Activated CD8-positive, alpha-beta T cell treated with anti-CD3 and anti-CD28 coated beads for 36 hours (primary cell): ENCODE measurements at regions not wholly inside any gene's neighbourhood (a gene's known extent, or its start where the extent isn't known, plus 50 kb on each side); places are given as distances from the start of the nearest gene placed in this dataset.
A peak's percentile ranks its signal among the peaks of the same experiment; 100 is the strongest.

Experiments used
- ATAC-seq: fragments of 200-7000 bp; cut with Tn5 transposase; one replicate; pipeline ENCODE4 v1.10.0; 2021; ENCODE audit warnings: mild to moderate bottlenecking, moderate library complexity
- CTCF ChIA-PET: fragments of 350-600 bp; sonication (Branson Sonifier 250); formaldehyde crosslinking; loops from one replicate; lab custom pipeline; 2021; ENCODE audit warnings: antibody characterized with exemption; lab: Charles Lee
- POLR2A ChIA-PET: fragments of 350-600 bp; sonication (Branson Sonifier 250); formaldehyde crosslinking; loops from one replicate; lab custom pipeline; 2021; ENCODE audit warnings: antibody characterized with exemption; lab: Charles Lee
- DNase-seq: peaks from one replicate; pipeline ENCODE4 v3.0.0-alpha.2; 2020
- H3K27ac Mint-ChIP-seq: one replicate; pipeline ENCODE4 v1.8.0; 2021; ENCODE audit warnings: mild to moderate bottlenecking, mixed read lengths
- H3K27me3 Mint-ChIP-seq: one replicate; pipeline ENCODE4 v1.8.0; 2021; ENCODE audit warnings: mixed read lengths
- H3K36me3 Mint-ChIP-seq: one replicate; pipeline ENCODE4 v1.8.0; 2021; ENCODE audit warnings: low read depth, mixed read lengths
- H3K4me1 Mint-ChIP-seq: one replicate; pipeline ENCODE4 v1.8.0; 2021; ENCODE audit warnings: low read depth, mixed read lengths
- H3K4me3 Mint-ChIP-seq: one replicate; pipeline ENCODE4 v1.8.0; 2021; ENCODE audit warnings: mild to moderate bottlenecking, moderate library complexity, mixed read lengths
- H3K9me3 Mint-ChIP-seq: one replicate; pipeline ENCODE4 v1.8.0; 2021; ENCODE audit warnings: mixed read lengths
- CTCF ChIP-seq: fragments of 200-600 bp; IDR thresholded peaks from one replicate; pipeline ENCODE4 v1.8.0; 2022; ENCODE audit warnings: antibody characterized with exemption, mild to moderate bottlenecking
- intact Hi-C: fragments of 100-400 bp; cut with micrococcal nuclease; formaldehyde crosslinking; loops from one replicate; pipeline ENCODE4 v1.10.0; 2022

DNA sequence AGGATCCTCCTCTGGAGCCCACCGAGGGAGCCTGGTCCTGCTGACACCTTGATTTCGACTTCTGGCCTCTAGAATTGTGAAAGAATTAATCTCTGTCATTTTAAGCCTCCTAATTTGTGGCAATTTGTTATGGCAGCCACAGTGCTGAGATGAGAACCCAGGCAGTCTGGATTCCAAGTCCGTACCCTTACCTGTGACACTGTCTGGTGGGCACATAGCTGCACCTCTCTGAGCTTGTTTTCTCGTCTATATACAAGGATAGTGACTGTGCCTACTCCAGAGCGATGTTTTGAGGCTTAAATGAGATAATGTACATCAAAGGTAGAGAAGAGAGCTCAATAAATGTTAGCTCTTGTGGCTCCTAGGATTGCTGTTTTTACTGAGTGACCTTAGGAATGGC, 128.4 kb upstream of the MPHOSPH6 start:
- intact Hi-C loops = loop anchor here (10.0 kb wide), 1 partner anchor 56 kb away; no protein-coding TSS in a partner anchor
- no peak for TF ChIP-seq CTCF
- Mint-ChIP-seq H3K27me3 (peaks cover 6% of the 10 kb centered on the region), H3K36me3 (no peaks in the 10 kb centered on the region), H3K4me1 (no peaks in the 10 kb centered on the region), H3K27ac (no peak overlapping the region), H3K9me3 (no peaks in the 10 kb centered on the region), H3K4me3 (no peak overlapping the region)
- ATAC-seq = peak; percentile 49
- CTCF ChIA-PET = interaction anchor here (2.1 kb wide), 1 partner anchor 35 kb away, joined by 14 read pairs; no protein-coding TSS in a partner anchor
- POLR2A ChIA-PET = no interaction called here
- no peak for DNase-seq

DNA sequence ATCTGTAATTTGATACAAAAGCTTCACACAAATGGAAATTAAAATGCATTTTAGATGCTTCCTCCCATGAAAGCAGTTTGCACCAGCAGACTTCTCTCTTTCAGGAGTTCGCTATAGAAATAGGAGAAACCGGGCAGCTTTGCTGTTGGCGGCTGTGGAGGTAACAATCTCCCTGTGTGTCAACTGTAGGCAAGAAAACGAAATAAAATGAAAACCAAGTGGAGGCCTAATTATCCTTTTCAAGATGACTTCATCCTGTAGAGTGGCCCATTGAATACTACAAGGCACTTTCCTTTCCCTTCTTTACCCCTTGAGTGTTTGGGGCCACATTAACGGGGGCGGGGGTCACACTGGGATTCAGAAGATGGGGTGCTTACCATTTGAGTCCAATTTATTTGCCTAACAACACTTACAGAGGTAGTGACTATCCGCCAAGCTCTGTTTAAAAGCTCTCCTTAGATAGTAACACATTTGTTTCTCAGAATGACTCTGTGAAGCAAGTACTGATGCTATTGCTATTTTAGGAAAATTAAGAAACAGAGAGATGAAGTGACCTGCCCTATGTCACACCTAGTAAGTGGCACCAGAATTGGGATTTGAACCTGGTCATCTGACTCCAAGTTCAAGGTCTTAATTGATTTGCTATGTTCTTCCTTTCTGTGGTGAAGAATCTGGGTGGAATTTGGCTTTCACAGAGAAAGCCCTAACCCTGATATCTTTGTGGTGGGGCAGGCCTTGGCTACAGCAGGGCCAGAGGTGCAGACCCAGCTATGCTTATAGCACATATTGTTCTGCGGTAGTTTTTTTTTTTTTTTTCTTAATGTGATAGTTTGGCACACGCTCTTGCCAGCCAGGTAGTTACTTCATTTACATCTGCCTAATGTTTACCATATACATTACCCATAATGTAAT, 125.5 kb upstream of the MPHOSPH6 start:
- H3K27me3 Mint-ChIP-seq = peaks cover 6% of the 10 kb centered on the region

GRCh38 chr16:82293671-82294070, 123.6 kb upstream of the MPHOSPH6 start:
- intact Hi-C loops = loop anchor here (10.0 kb wide), 1 partner anchor 61 kb away; no protein-coding TSS in a partner anchor
- DNase-seq (no peak), ATAC-seq (no peak)
- H3K4me3 Mint-ChIP-seq = no peak overlapping the region
- no peak overlapping the region for H3K27ac Mint-ChIP-seq
- CTCF ChIA-PET = no interaction called here
- no peaks in the 10 kb centered on the region for H3K36me3 Mint-ChIP-seq
- peaks cover 10% of the 10 kb centered on the region for H3K27me3 Mint-ChIP-seq
- no peaks in the 10 kb centered on the region for H3K4me1 Mint-ChIP-seq
- POLR2A ChIA-PET = no interaction called here
- no peaks in the 10 kb centered on the region for H3K9me3 Mint-ChIP-seq
- TF ChIP-seq CTCF = no peak

More for the DNA sequence above, 125.5 kb upstream of the MPHOSPH6 start:
- no peaks in the 10 kb centered on the region for H3K36me3 Mint-ChIP-seq
- no peaks in the 10 kb centered on the region for H3K9me3 Mint-ChIP-seq
- no peaks in the 10 kb centered on the region for H3K4me1 Mint-ChIP-seq
- ChIA-PET POLR2A (interaction anchor here (0.6 to 0.7 kb wide), 2 partner anchors 21 to 769 kb away, joined by 3 read pairs; no protein-coding TSS in a partner anchor), CTCF (no interaction called here)
- no peak overlapping the region for H3K27ac Mint-ChIP-seq
- ATAC-seq = no peak
- TF ChIP-seq CTCF = no peak
- DNase-seq = no peak
- no peak overlapping the region for H3K4me3 Mint-ChIP-seq
- intact Hi-C loops = loop anchor here (10.0 kb wide), 1 partner anchor 59 kb away; no protein-coding TSS in a partner anchor

DNA sequence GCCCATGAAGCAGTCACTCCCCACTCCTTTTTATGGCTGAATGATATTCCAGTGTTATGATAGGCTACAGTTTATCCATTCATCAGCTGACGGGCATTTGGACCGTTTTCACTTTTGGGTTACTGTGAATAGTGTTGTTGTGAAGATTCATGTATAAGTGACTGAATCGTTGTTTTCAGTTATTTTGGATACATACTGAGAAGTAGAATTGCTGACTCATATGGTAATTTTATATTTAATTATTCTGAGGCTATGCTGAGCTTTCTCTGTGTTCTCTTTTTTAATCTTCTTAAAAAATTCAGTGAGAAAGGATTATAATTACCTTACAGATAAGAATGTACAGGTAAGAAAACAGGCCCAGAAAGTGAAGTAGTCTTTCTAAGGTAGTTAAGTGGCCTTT, 117.9 kb upstream of the MPHOSPH6 start:
- CTCF ChIA-PET = no interaction called here
- DNase-seq = no peak
- Mint-ChIP-seq H3K4me3 (no peak overlapping the region), H3K4me1 (no peaks in the 10 kb centered on the region), H3K9me3 (no peaks in the 10 kb centered on the region), H3K27me3 (peaks cover 7% of the 10 kb centered on the region), H3K27ac (no peak overlapping the region), H3K36me3 (no peaks in the 10 kb centered on the region)
- no peak for TF ChIP-seq CTCF
- intact Hi-C loops = no loop called here
- POLR2A ChIA-PET = no interaction called here
- no peak for ATAC-seq

GRCh38 chr16:82282662-82283061, 112.6 kb upstream of the MPHOSPH6 start:
- H3K27ac Mint-ChIP-seq = no peak overlapping the region
- DNase-seq = no peak
- no peak overlapping the region for H3K4me3 Mint-ChIP-seq
- ChIA-PET CTCF (interaction anchor here (0.9 kb wide), 1 partner anchor 19 kb away, joined by 5 read pairs; no protein-coding TSS in a partner anchor), POLR2A (no interaction called here)
- H3K9me3 Mint-ChIP-seq = no peaks in the 10 kb centered on the region
- no peaks in the 10 kb centered on the region for H3K36me3 Mint-ChIP-seq
- intact Hi-C loops = no loop called here
- no peak for ATAC-seq
- H3K4me1 Mint-ChIP-seq = no peaks in the 10 kb centered on the region
- no peak for TF ChIP-seq CTCF
- peaks cover 2% of the 10 kb centered on the region for H3K27me3 Mint-ChIP-seq
